Activated T-helper 2 cell treated with anti-CD3 and anti-CD28 coated beads, Interferon-gamma antibody, Interleukin-2, Interleukin-4, amounts not matched to agents 10 μg/mL and 5 μg/mL and 100 μg/mL, durations not matched to agents 14 hours and 24 hours and 36 hours (primary cell): ENCODE measurements at regions not wholly inside any gene's neighbourhood (a gene's known extent, or its start where the extent isn't known, plus 50 kb on each side); places are given as distances from the start of the nearest gene placed in this dataset.

Source experiments
- DNase-seq: peaks from one replicate; pipeline ENCODE4 v3.0.0; 2021; ENCODE audit warnings: low spot score
- H3K27ac Mint-ChIP-seq: one replicate; pipeline ENCODE4 v1.8.0; 2021; ENCODE audit warnings: mixed read lengths
- H3K27me3 Mint-ChIP-seq: one replicate; pipeline ENCODE4 v1.8.0; 2021; ENCODE audit warnings: low read depth, mixed read lengths
- H3K36me3 Mint-ChIP-seq: one replicate; pipeline ENCODE4 v1.8.0; 2021; ENCODE audit warnings: low read depth, mixed read lengths
- H3K4me1 Mint-ChIP-seq: one replicate; pipeline ENCODE4 v1.8.0; 2021; ENCODE audit warnings: low read depth, mixed read lengths
- H3K4me3 Mint-ChIP-seq: one replicate; pipeline ENCODE4 v1.8.0; 2021; ENCODE audit warnings: low read depth, mild to moderate bottlenecking, moderate library complexity, mixed read lengths
- H3K9me3 Mint-ChIP-seq: one replicate; pipeline ENCODE4 v1.8.0; 2021; ENCODE audit warnings: mixed read lengths
- intact Hi-C: fragments of 100-400 bp; cut with micrococcal nuclease; formaldehyde crosslinking; loops from one replicate; pipeline ENCODE4 v1.15.1; 2023

DNA sequence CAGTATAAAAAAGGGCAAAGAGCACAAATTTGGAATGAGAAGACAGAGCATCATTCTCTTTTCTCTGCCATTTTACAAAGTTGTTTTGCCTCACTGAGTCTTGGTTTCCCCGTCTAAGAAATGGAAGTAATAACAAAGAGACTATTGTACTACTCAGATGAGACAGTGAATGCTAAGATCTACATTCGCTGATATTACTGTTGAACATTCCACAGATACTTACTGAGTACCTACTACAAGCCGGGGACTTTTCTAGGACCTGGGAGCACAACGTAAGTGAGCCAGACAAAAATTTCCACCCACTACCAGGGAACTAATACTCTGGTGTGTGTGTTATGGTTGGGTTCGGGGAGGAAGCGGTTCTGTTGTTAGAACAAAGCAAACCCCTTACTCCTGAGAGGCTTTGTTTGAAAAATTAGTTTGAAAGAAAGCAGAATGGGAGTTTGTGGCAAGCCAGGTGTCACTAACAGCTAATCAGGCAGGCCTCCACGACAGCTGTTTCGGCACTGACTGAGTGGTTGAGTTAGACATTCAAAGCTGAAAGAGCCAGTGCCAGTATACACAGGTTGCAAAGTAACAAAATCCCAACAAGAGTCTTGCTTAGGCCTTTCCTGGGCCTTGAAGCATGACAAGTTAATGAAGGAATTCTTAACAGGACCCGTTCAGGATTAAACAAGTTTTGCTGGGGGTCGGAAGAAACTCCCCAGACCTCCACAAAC is 458.3 kb downstream of the EDEM1 start:
- H3K9me3 Mint-ChIP-seq: no peaks in the 10 kb centered on the region
- intact Hi-C loops: no loop called here

DNA sequence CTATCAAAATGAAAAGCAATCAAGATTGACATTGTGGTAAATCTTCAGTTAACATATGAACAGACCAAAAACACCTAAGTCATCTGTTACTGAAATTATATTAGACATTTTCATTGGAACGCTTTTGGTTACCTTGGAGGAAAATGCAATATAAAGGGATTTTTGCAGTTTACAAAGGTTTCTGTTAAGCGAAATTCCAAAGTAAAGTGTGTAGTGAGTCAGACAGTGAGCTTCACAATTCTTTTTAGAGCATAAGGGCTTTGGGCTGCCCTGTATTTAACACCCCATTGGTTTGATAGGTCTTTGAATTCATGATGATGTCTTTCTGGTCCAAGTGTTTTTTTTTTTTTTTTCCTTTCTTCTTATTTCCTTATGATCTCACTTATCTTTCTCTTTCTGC is 462.8 kb downstream of the EDEM1 start:
- Mint-ChIP-seq H3K27me3 (no peaks in the 10 kb centered on the region), H3K4me1 (no peaks in the 10 kb centered on the region), H3K27ac (no peak overlapping the region), H3K36me3 (no peaks in the 10 kb centered on the region), H3K4me3 (no peak overlapping the region), H3K9me3 (no peaks in the 10 kb centered on the region)
- intact Hi-C loops: no loop called here
- no peak for DNase-seq

More for the DNA sequence above, 458.3 kb downstream of the EDEM1 start:
- Mint-ChIP-seq H3K4me1 (no peaks in the 10 kb centered on the region), H3K4me3 (no peak overlapping the region), H3K27ac (no peak overlapping the region), H3K27me3 (no peaks in the 10 kb centered on the region), H3K36me3 (no peaks in the 10 kb centered on the region)
- DNase-seq: no peak

- H3K4me3 Mint-ChIP-seq: no peak overlapping the region
- DNase-seq: no peak
- H3K27me3 Mint-ChIP-seq: no peaks in the 10 kb centered on the region
- H3K36me3 Mint-ChIP-seq: no peaks in the 10 kb centered on the region
- no peaks in the 10 kb centered on the region for H3K9me3 Mint-ChIP-seq
- H3K4me1 Mint-ChIP-seq: no peaks in the 10 kb centered on the region
- no peak overlapping the region for H3K27ac Mint-ChIP-seq
- intact Hi-C loops: no loop called here
Observed at GRCh38 chr3:5651351-5651750, 463.8 kb downstream of the EDEM1 start.

GRCh38 chr3:5653426-5654143 is 466.1 kb downstream of the EDEM1 start:
- Mint-ChIP-seq H3K36me3 (no peaks in the 10 kb centered on the region), H3K4me3 (no peak overlapping the region), H3K27me3 (no peaks in the 10 kb centered on the region), H3K27ac (no peak overlapping the region), H3K9me3 (peaks cover 6% of the 10 kb centered on the region), H3K4me1 (no peaks in the 10 kb centered on the region)
- DNase-seq: no peak
- intact Hi-C loops: no loop called here

DNA sequence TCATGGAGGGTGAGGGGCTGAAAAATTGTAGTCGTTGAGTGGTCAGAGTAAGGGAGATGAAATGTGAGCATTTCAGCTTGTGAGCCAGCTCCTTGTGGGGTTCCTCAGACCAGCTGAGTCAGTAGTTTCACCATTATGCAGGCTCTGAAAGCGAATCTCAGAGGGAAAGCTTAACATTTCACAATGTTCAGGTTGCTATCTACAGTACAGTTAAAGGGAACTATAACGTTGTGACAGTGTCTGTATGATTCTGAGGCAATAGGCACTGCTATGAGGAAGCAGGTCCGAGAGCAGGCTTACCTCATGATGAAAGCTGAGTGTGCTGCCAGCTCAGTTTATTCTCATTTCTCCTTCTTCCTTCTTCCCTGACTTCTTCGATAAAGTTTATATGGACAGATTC is 469.6 kb downstream of the EDEM1 start:
- Mint-ChIP-seq H3K4me1 (no peaks in the 10 kb centered on the region), H3K27ac (no peak overlapping the region), H3K4me3 (no peak overlapping the region), H3K27me3 (no peaks in the 10 kb centered on the region), H3K36me3 (no peaks in the 10 kb centered on the region), H3K9me3 (peaks cover 13% of the 10 kb centered on the region)
- DNase-seq: no peak
- intact Hi-C loops: no loop called here

GRCh38 chr3:5663601-5664000 is 476.1 kb downstream of the EDEM1 start:
- intact Hi-C loops: no loop called here
- H3K27me3 Mint-ChIP-seq: no peaks in the 10 kb centered on the region
- H3K9me3 Mint-ChIP-seq: peaks cover 29% of the 10 kb centered on the region
- no peak overlapping the region for H3K4me3 Mint-ChIP-seq
- no peak overlapping the region for H3K27ac Mint-ChIP-seq
- DNase-seq: no peak
- H3K4me1 Mint-ChIP-seq: no peaks in the 10 kb centered on the region
- no peaks in the 10 kb centered on the region for H3K36me3 Mint-ChIP-seq

DNA sequence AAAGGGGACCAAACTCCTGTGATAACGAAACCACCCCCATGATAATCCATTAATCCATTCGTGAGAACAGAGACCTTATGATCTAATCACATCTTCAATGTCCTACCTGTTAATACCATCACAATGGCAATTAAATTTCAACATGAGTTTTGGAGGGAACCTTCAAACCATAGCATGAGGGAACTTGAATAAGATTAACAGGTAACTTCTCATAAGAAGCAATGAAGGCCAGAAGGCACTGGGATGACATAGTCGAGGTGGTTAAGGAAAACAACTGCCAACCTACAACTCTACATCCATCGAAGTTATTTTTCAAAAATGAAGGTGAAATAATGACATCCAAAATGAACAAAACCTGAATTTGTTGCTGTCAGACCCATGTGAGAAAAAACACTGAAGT is 478.9 kb downstream of the EDEM1 start:
- Mint-ChIP-seq H3K4me3 (no peak overlapping the region), H3K4me1 (no peaks in the 10 kb centered on the region), H3K9me3 (peaks cover 29% of the 10 kb centered on the region), H3K27me3 (no peaks in the 10 kb centered on the region), H3K36me3 (no peaks in the 10 kb centered on the region), H3K27ac (no peak overlapping the region)
- intact Hi-C loops: no loop called here
- DNase-seq: no peak

DNA sequence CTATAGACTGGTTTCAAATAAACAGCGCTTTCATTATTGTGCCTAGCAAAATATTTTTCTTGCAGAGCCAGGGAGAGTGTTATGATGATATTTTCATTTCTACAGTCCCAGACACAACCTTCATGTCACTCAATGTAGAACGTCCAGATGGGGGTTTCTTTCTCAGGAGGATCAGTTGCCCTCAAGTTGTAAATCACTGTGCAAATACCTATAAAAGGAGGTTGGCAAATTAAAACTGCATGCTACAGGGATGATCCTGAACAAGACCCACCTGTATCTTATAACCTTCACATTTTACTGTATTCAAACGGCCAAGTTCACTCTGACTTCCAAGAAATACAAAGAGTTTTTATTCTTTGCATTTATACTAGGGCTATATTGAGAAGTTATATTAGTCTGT is 486.0 kb downstream of the EDEM1 start:
- Mint-ChIP-seq H3K27ac (no peak overlapping the region), H3K4me1 (no peaks in the 10 kb centered on the region), H3K27me3 (no peaks in the 10 kb centered on the region), H3K4me3 (no peak overlapping the region), H3K9me3 (no peaks in the 10 kb centered on the region), H3K36me3 (no peaks in the 10 kb centered on the region)
- intact Hi-C loops: no loop called here
- DNase-seq: no peak

DNA sequence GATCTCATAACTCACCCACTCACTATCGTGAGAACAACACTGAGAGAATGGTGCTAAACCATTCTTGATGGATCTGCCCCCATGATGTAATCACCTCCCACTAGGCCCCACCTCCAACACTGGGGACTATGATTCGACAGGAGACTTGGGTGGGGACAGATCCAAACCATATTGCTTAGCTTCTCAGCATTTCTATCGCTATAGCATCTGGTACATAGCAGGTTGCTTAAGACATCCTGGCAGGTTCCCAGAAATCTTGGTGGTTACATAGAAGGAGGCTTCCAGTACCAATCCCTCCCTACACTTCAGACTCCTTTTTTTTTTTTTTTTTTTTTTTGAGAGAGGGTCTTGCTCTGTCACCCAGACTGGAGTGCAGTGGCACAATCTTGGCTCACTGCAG is 487.8 kb downstream of the EDEM1 start:
- Mint-ChIP-seq H3K27ac (no peak overlapping the region), H3K4me1 (no peaks in the 10 kb centered on the region)

GRCh38 chr3:5677555-5677954 is 490.0 kb downstream of the EDEM1 start:
- Mint-ChIP-seq H3K27ac (no peak overlapping the region), H3K4me3 (no peak overlapping the region), H3K36me3 (no peaks in the 10 kb centered on the region), H3K4me1 (no peaks in the 10 kb centered on the region), H3K27me3 (no peaks in the 10 kb centered on the region), H3K9me3 (peaks cover 8% of the 10 kb centered on the region)
- no peak for DNase-seq
- intact Hi-C loops: no loop called here

More for the DNA sequence above, 487.8 kb downstream of the EDEM1 start:
- DNase-seq: no peak
- Mint-ChIP-seq H3K4me3 (no peak overlapping the region), H3K9me3 (peaks cover 8% of the 10 kb centered on the region), H3K36me3 (no peaks in the 10 kb centered on the region), H3K27me3 (no peaks in the 10 kb centered on the region)
- intact Hi-C loops: no loop called here

- Mint-ChIP-seq H3K4me3 (no peak overlapping the region), H3K4me1 (no peaks in the 10 kb centered on the region)
- intact Hi-C loops: no loop called here
Observed at GRCh38 chr3:5678248-5678647, 490.7 kb downstream of the EDEM1 start.

GRCh38 chr3:5678844-5679243 is 491.3 kb downstream of the EDEM1 start:
- DNase-seq: no peak
- Mint-ChIP-seq H3K4me1 (no peaks in the 10 kb centered on the region), H3K27ac (no peak overlapping the region), H3K9me3 (peaks cover 8% of the 10 kb centered on the region), H3K36me3 (no peaks in the 10 kb centered on the region), H3K4me3 (no peak overlapping the region), H3K27me3 (no peaks in the 10 kb centered on the region)
- intact Hi-C loops: no loop called here

More at GRCh38 chr3:5678248-5678647, 490.7 kb downstream of the EDEM1 start:
- Mint-ChIP-seq H3K27me3 (no peaks in the 10 kb centered on the region), H3K27ac (no peak overlapping the region), H3K9me3 (peaks cover 8% of the 10 kb centered on the region), H3K36me3 (no peaks in the 10 kb centered on the region)
- no peak for DNase-seq

GRCh38 chr3:5687230-5687629 is 499.7 kb downstream of the EDEM1 start:
- H3K4me3 Mint-ChIP-seq: no peak overlapping the region
- no peak overlapping the region for H3K27ac Mint-ChIP-seq
- H3K36me3 Mint-ChIP-seq: no peaks in the 10 kb centered on the region
- DNase-seq: no peak
- no peaks in the 10 kb centered on the region for H3K4me1 Mint-ChIP-seq
- peaks cover 12% of the 10 kb centered on the region for H3K9me3 Mint-ChIP-seq
- intact Hi-C loops: no loop called here
- H3K27me3 Mint-ChIP-seq: no peaks in the 10 kb centered on the region
